ENCODE measurements at regions not wholly inside any gene's neighbourhood (a gene's known extent, or its start where the extent isn't known, plus 50 kb on each side); places are given as distances from the start of the nearest gene placed in this dataset.

GRCh38 chr11:94676814-94677213, 91.3 kb upstream of the AMOTL1 start:
- no peak for DNase-seq (ENCODE audit: low read depth, low spot score)
- H3K4me3 ChIP-seq (ENCODE audit: low read depth, low read length): no peak overlapping the region
- TF ChIP-seq, protein P1, sequence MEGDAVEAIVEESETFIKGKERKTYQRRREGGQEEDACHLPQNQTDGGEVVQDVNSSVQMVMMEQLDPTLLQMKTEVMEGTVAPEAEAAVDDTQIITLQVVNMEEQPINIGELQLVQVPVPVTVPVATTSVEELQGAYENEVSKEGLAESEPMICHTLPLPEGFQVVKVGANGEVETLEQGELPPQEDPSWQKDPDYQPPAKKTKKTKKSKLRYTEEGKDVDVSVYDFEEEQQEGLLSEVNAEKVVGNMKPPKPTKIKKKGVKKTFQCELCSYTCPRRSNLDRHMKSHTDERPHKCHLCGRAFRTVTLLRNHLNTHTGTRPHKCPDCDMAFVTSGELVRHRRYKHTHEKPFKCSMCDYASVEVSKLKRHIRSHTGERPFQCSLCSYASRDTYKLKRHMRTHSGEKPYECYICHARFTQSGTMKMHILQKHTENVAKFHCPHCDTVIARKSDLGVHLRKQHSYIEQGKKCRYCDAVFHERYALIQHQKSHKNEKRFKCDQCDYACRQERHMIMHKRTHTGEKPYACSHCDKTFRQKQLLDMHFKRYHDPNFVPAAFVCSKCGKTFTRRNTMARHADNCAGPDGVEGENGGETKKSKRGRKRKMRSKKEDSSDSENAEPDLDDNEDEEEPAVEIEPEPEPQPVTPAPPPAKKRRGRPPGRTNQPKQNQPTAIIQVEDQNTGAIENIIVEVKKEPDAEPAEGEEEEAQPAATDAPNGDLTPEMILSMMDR (IDR thresholded peaks at IDR 0.05; ENCODE audit: low read depth, low read length): no peak
- in situ Hi-C loops (cut with HindIII; ENCODE audit: low sequenced_read_pairs): no loop called here

DNA sequence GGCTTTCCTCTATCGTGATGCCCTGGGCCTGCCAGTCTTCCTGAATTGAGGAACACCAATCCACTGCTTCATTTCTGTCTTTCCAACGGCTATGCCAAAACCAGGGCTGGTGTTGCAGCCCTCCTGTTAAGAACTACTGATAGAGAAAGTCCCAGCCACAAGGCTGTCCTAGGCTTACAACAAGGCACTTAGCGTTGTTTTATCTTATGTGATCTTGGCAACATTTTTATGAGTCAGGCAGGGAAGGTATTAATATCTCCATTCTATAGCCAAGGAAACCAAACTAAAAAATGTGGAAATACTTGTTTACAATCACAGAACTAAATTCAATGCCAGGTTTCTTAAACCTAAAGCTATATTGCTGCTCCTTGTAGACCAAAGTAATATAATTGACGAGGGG, 89.9 kb upstream of the AMOTL1 start:
- no peak for DNase-seq (ENCODE audit: low read depth, low spot score)
- TF ChIP-seq, protein P1 (IDR thresholded peaks at IDR 0.05; ENCODE audit: low read depth, low read length): no peak
- in situ Hi-C loops (cut with HindIII; ENCODE audit: low sequenced_read_pairs): no loop called here
- H3K4me3 ChIP-seq (ENCODE audit: low read depth, low read length): no peak overlapping the region

DNA sequence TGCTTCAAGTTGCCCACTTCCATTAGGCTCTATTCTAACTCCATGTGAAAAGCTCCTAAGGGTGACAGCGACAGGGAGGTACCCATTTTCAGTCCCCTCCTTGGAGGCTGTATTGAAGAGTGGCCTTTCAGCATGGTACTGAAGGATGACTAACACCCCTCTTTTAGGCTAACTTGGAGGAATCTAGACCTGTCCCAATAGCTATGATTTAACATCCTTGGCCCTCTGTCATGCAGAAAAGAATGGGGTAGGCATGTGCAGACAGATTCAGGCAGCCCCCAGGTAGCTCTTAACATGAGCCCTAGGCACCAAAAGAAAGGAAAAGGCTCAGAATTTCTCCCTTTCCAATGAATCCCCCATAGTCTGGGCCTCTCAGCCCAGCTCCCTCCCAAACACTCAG, 89.3 kb upstream of the AMOTL1 start:
- no peak for DNase-seq (ENCODE audit: low read depth, low spot score)
- in situ Hi-C loops (cut with HindIII; ENCODE audit: low sequenced_read_pairs): no loop called here
- H3K4me3 ChIP-seq (ENCODE audit: low read depth, low read length): no peak overlapping the region
- TF ChIP-seq, protein P1 (IDR thresholded peaks at IDR 0.05; ENCODE audit: low read depth, low read length): no peak

- no peak for DNase-seq (ENCODE audit: low read depth, low spot score)
- in situ Hi-C loops (cut with HindIII; ENCODE audit: low sequenced_read_pairs): no loop called here
- TF ChIP-seq, protein P1 (IDR thresholded peaks at IDR 0.05; ENCODE audit: low read depth, low read length): no peak
- no peak overlapping the region for H3K4me3 ChIP-seq (ENCODE audit: low read depth, low read length)
These were observed 87.7 kb upstream of the AMOTL1 start for GRCh38 chr11:94680426-94680825.

GRCh38 chr11:94681140-94681539, 87.0 kb upstream of the AMOTL1 start:
- in situ Hi-C loops (cut with HindIII; ENCODE audit: low sequenced_read_pairs): no loop called here
- no peak for DNase-seq (ENCODE audit: low read depth, low spot score)
- H3K4me3 ChIP-seq (ENCODE audit: low read depth, low read length): no peak overlapping the region
- TF ChIP-seq, protein P1 (IDR thresholded peaks at IDR 0.05; ENCODE audit: low read depth, low read length): no peak

DNA sequence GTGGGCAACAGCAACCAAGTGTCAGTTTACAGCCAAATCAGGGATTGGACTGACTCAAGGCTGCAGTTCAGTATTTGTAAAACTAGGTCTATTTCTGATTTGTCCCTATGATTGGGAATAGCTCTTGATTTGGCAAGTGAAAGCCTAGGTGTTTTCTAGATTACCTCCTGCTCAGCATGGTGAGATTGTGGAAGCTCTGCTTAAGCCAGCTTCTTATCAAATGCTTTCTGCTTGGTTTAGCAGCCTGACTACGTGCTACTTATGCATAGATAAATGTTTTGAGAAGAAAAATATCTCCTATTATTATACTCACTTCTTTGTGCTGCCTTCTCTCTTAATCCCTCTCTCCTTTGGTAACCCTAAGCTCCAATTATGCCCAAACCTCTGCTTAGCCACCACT, 86.3 kb upstream of the AMOTL1 start:
- no peak overlapping the region for H3K4me3 ChIP-seq (ENCODE audit: low read depth, low read length)
- in situ Hi-C loops (cut with HindIII; ENCODE audit: low sequenced_read_pairs): no loop called here
- TF ChIP-seq, protein P1 (IDR thresholded peaks at IDR 0.05; ENCODE audit: low read depth, low read length): no peak

More for the DNA sequence above, 86.3 kb upstream of the AMOTL1 start:
- DNase-seq (ENCODE audit: low read depth, low spot score): no peak

All from astrocyte of the spinal cord (primary cell).